Dendritic cell treated with granulocyte-macrophage colony-stimulating factor and Interleukin-4, amounts not matched to agents 40 ng/mL and 50 ng/mL, for 4 days (primary cell): ENCODE measurements at regions not wholly inside any gene's neighbourhood (a gene's known extent, or its start where the extent isn't known, plus 50 kb on each side); places are given as distances from the start of the nearest gene placed in this dataset.

Experiments
- H3K27ac Mint-ChIP-seq: one replicate; pipeline ENCODE4 v1.8.0; 2022; ENCODE audit warnings: mild to moderate bottlenecking, mixed read lengths
- H3K27me3 Mint-ChIP-seq: one replicate; pipeline ENCODE4 v1.8.0; 2022; ENCODE audit warnings: mild to moderate bottlenecking, mixed read lengths
- H3K36me3 Mint-ChIP-seq: one replicate; pipeline ENCODE4 v1.8.0; 2022; ENCODE audit warnings: low read depth, mixed read lengths
- H3K4me1 Mint-ChIP-seq: one replicate; pipeline ENCODE4 v1.8.0; 2022; ENCODE audit warnings: low read depth, mixed read lengths
- H3K4me3 Mint-ChIP-seq: one replicate; pipeline ENCODE4 v1.8.0; 2022; ENCODE audit warnings: mild to moderate bottlenecking, moderate library complexity, mixed read lengths
- H3K9me3 Mint-ChIP-seq: one replicate; pipeline ENCODE4 v1.8.0; 2022; ENCODE audit warnings: mixed read lengths
- intact Hi-C: fragments of 100-400 bp; cut with micrococcal nuclease; formaldehyde crosslinking; loops from one replicate; pipeline ENCODE4 v1.15.0; 2022

- intact Hi-C loops = no loop called here
- H3K4me3 Mint-ChIP-seq = no peak overlapping the region
- peaks cover 7% of the 10 kb centered on the region for H3K4me1 Mint-ChIP-seq
- no peak overlapping the region for H3K27ac Mint-ChIP-seq
- no peaks in the 10 kb centered on the region for H3K9me3 Mint-ChIP-seq
- no peaks in the 10 kb centered on the region for H3K36me3 Mint-ChIP-seq
- H3K27me3 Mint-ChIP-seq = peaks cover 19% of the 10 kb centered on the region
These were observed 175.5 kb upstream of the MVB12B start for GRCh38 chr9:126151031-126151685.

- no peaks in the 10 kb centered on the region for H3K36me3 Mint-ChIP-seq
- H3K27ac Mint-ChIP-seq = no peak overlapping the region
- H3K27me3 Mint-ChIP-seq = peaks cover 14% of the 10 kb centered on the region
- peaks cover 1% of the 10 kb centered on the region for H3K4me1 Mint-ChIP-seq
- H3K4me3 Mint-ChIP-seq = no peak overlapping the region
- intact Hi-C loops = no loop called here
- no peaks in the 10 kb centered on the region for H3K9me3 Mint-ChIP-seq
These were observed 174.9 kb upstream of the MVB12B start for GRCh38 chr9:126151686-126152134.

- H3K27me3 Mint-ChIP-seq = peaks cover 6% of the 10 kb centered on the region
- no peak overlapping the region for H3K27ac Mint-ChIP-seq
- H3K4me1 Mint-ChIP-seq = no peaks in the 10 kb centered on the region
- H3K4me3 Mint-ChIP-seq = no peak overlapping the region
- intact Hi-C loops = no loop called here
- H3K36me3 Mint-ChIP-seq = no peaks in the 10 kb centered on the region
- no peaks in the 10 kb centered on the region for H3K9me3 Mint-ChIP-seq
These were observed 173.8 kb upstream of the MVB12B start for GRCh38 chr9:126152622-126153362.

- Mint-ChIP-seq H3K4me1 (no peaks in the 10 kb centered on the region), H3K27ac (no peak overlapping the region), H3K9me3 (no peaks in the 10 kb centered on the region), H3K27me3 (peaks cover 2% of the 10 kb centered on the region), H3K4me3 (no peak overlapping the region), H3K36me3 (no peaks in the 10 kb centered on the region)
- intact Hi-C loops = no loop called here
These were observed 173.2 kb upstream of the MVB12B start for GRCh38 chr9:126153382-126153781.

GRCh38 chr9:126154182-126154827 is 172.3 kb upstream of the MVB12B start:
- no peak overlapping the region for H3K4me3 Mint-ChIP-seq
- H3K27ac Mint-ChIP-seq = no peak overlapping the region
- no peaks in the 10 kb centered on the region for H3K4me1 Mint-ChIP-seq
- intact Hi-C loops = no loop called here
- peaks cover 2% of the 10 kb centered on the region for H3K27me3 Mint-ChIP-seq
- H3K9me3 Mint-ChIP-seq = no peaks in the 10 kb centered on the region
- no peaks in the 10 kb centered on the region for H3K36me3 Mint-ChIP-seq

- Mint-ChIP-seq H3K36me3 (no peaks in the 10 kb centered on the region), H3K27me3 (peaks cover 2% of the 10 kb centered on the region), H3K9me3 (no peaks in the 10 kb centered on the region), H3K27ac (no peak overlapping the region), H3K4me1 (no peaks in the 10 kb centered on the region), H3K4me3 (no peak overlapping the region)
- intact Hi-C loops = no loop called here
These were observed 171.8 kb upstream of the MVB12B start for GRCh38 chr9:126154869-126155268.

- Mint-ChIP-seq H3K36me3 (no peaks in the 10 kb centered on the region), H3K4me3 (no peak overlapping the region), H3K27me3 (peaks cover 2% of the 10 kb centered on the region), H3K4me1 (no peaks in the 10 kb centered on the region), H3K27ac (no peak overlapping the region), H3K9me3 (no peaks in the 10 kb centered on the region)
- intact Hi-C loops = no loop called here
These were observed 170.6 kb upstream of the MVB12B start for GRCh38 chr9:126155756-126156664.

GRCh38 chr9:126156898-126157297 is 169.7 kb upstream of the MVB12B start:
- H3K4me1 Mint-ChIP-seq = no peaks in the 10 kb centered on the region
- no peaks in the 10 kb centered on the region for H3K36me3 Mint-ChIP-seq
- no peak overlapping the region for H3K4me3 Mint-ChIP-seq
- no peak overlapping the region for H3K27ac Mint-ChIP-seq
- no peaks in the 10 kb centered on the region for H3K27me3 Mint-ChIP-seq
- H3K9me3 Mint-ChIP-seq = no peaks in the 10 kb centered on the region
- intact Hi-C loops = no loop called here

GRCh38 chr9:126157423-126157822 is 169.2 kb upstream of the MVB12B start:
- H3K27ac Mint-ChIP-seq = no peak overlapping the region
- H3K4me1 Mint-ChIP-seq = no peaks in the 10 kb centered on the region
- no peak overlapping the region for H3K4me3 Mint-ChIP-seq
- no peaks in the 10 kb centered on the region for H3K36me3 Mint-ChIP-seq
- H3K9me3 Mint-ChIP-seq = no peaks in the 10 kb centered on the region
- H3K27me3 Mint-ChIP-seq = no peaks in the 10 kb centered on the region
- intact Hi-C loops = no loop called here

- Mint-ChIP-seq H3K9me3 (no peaks in the 10 kb centered on the region), H3K4me1 (no peaks in the 10 kb centered on the region), H3K27me3 (no peaks in the 10 kb centered on the region), H3K36me3 (no peaks in the 10 kb centered on the region), H3K4me3 (no peak overlapping the region), H3K27ac (no peak overlapping the region)
- intact Hi-C loops = no loop called here
These were observed 168.6 kb upstream of the MVB12B start for GRCh38 chr9:126157826-126158587.

- intact Hi-C loops = no loop called here
- Mint-ChIP-seq H3K9me3 (no peaks in the 10 kb centered on the region), H3K27me3 (no peaks in the 10 kb centered on the region), H3K4me3 (no peak overlapping the region), H3K4me1 (no peaks in the 10 kb centered on the region), H3K27ac (no peak overlapping the region), H3K36me3 (no peaks in the 10 kb centered on the region)
These were observed 167.8 kb upstream of the MVB12B start for GRCh38 chr9:126158588-126159429.

- no peaks in the 10 kb centered on the region for H3K36me3 Mint-ChIP-seq
- no peak overlapping the region for H3K4me3 Mint-ChIP-seq
- H3K27me3 Mint-ChIP-seq = no peaks in the 10 kb centered on the region
- intact Hi-C loops = no loop called here
- no peaks in the 10 kb centered on the region for H3K9me3 Mint-ChIP-seq
- H3K4me1 Mint-ChIP-seq = no peaks in the 10 kb centered on the region
- H3K27ac Mint-ChIP-seq = no peak overlapping the region
These were observed 167.1 kb upstream of the MVB12B start for GRCh38 chr9:126159430-126160060.
